NCI-H2107 treated with DMSO at 0.1 percent for 48 hours (cell line): ENCODE measurements at regions not wholly inside any gene's neighbourhood (a gene's known extent, or its start where the extent isn't known, plus 50 kb on each side); places are given as distances from the start of the nearest gene placed in this dataset.

ENCODE experiments used
- DNase-seq: peaks from one replicate; lab custom pipeline; 2025; ENCODE audit not compliant: unreplicated experiment; lab: John Stamatoyannopoulos, UW

DNA sequence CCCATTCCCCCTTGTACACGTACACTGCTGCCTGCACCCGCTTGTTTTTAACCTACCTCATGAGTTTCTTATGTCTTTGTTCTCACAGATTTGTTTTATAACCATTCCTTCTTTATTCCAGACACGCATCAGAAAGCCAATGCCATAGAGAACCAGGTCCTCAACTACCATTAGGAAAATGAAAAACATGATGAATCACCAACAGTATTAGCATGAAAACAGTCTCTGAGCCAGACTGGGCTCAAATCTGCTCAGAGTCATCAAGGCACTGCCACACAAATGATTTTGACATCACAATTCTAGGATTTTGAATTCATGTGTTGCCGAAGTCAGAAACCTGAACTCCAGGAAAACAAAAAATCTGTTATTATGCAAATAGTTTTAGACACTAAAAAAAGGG, 394.1 kb upstream of the GRIA1 start:
- no peak for DNase-seq

DNA sequence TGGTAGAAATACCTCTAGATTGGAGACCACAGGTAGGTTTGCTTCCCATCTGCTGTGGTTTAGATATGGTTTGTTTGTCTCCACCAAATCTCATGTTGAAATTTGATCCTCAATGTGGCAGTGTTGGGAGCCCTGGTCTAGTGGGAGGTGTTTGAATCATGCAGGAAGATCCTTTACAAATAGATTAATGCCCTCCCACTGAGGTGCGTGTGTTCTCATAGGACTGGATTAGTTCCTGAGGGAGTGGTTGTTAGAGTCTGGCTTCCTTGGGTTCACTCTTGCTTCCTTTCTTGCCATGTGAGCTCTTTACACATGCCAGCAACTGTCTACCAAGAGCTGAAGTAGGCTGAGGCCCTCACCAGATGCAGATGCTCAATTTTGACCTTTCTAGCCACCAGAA, 391.1 kb upstream of the GRIA1 start:
- peak; percentile 56 for DNase-seq

DNA sequence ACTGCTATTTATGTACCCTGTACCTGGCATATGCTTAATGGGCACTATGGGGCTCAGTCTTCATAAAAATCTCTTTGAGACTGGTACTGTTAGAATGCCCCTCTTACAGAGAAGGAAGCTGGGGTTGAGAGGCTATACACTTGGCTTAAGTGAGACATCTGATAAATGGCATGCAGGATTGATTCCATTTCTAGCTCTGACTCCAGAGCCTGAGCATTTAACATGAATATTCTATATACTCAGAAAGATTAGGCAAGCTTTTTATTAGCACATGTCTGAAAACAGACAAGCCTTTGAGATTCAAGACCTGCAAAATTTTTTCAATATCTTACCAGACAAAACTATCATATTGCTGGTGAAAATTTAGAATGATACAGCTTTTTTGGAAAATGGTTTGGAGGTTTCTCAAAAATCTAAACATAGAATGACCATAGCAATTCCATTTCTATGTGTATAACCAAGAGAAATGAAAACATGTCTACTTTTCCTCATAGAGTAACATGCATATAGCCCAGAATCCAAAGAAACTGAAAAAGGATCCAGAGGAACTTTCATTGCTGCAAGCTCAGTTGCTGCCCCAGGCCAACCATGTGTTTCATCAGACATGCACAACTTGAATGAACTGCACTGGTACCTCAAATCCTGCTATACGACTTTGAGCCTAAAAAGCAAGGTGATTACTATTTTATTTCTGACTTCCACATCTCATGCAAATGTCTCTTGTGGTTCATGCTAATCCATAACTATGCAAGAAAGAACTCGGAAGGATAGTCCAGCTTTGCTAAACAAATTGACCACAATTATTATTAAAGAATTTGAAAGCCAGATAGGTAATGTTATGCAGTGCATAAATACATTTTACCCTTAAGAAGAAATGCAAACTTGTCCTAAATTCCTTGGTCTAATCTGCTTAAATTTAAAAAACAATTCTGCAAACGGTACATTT, 389.0 kb upstream of the GRIA1 start:
- DNase-seq: no peak

DNA sequence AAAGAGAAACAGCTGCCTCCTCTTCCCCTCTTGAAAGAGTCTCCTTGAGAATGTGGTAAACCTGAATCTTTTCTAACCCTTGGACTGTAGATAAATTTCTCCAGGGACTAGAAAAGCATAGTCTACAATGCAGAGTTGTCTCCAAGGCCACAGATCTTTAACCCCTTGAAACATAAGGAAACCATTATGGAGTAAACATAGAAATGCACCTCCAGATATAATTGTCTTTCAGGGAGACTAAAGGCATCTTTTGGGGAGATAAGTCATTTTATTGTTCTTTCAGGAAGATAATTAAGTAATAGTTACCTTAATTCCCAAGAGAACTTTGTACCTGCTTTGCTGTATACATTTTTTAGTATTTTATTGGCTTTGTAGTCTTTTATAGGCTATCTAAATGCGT, 373.6 kb upstream of the GRIA1 start:
- no peak for DNase-seq

DNA sequence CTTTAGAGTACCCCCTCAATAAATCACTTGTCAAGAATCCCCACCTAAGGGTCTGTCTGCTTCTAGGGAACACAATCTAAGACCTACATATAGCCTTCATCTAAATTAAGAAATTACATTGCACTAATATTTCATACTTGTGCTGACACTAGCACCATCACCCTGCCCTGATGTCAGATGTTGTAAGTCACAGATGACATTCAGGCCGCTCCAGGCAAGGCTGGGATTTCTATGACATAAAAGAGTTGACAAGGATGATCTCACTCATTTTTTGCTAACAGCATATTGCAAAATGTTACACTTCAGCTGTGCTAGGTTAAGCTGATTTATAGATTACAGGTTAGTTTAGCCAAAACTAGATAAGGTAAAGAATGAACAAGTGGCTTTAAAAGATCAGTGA, 372.5 kb upstream of the GRIA1 start:
- DNase-seq: no peak

DNA sequence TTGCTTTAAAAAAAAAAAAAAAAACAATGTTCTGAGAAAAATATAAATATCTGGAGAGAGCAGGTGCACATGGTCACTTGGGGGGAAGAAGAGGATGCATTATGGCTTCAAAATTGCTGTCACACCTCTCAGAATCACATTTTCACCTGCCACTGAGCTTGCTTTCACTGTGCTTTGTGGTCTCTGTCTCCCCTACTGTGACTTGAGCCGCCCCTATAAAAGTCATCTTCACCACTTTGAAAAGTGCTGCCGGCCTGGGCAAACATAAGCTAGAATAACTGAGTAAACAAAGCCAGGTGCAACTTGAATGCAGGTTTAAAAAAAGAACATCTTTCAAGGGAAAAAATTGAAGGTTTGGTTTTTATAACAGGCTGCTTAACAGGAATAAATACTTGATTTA, 368.1 kb upstream of the GRIA1 start:
- DNase-seq: peak; percentile 99

DNA sequence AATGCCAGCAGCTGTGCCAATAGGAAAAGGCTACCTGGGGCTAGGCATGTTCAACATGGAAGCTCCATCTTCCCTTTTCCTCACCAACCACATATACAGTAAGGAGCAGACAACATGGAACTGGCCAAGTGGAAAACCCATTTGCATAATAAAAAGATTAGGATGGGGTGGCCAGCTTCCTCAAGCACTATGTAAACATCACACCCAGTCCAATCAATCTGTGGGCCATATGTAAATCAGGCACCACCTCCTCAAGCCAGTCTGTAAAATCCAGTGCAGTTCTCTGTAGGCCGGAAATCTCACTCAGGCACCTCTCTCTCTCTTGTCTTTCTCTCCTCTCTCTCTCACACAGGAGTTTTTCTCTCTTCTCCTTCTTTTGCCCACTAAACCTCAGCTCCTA, 360.2 kb upstream of the GRIA1 start:
- no peak for DNase-seq

DNA sequence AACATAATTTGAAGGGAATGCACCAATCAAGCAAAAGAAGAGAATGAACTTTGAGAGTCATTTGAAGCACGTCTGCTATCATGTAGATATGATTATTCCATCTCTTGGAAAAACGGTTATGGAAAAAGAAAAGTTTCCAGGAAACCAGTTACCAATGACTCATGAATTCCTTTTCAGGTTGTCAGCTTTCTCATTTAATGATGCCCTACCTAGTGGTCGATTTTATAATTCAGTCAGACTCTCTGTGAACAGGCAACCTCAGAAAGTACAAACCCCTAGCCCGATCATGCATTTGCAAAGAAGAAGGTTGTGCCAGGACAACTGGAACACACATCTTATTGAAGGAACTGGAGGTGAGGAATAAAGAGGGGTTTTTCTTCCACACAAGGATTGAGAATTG, 355.1 kb upstream of the GRIA1 start:
- no peak for DNase-seq

DNA sequence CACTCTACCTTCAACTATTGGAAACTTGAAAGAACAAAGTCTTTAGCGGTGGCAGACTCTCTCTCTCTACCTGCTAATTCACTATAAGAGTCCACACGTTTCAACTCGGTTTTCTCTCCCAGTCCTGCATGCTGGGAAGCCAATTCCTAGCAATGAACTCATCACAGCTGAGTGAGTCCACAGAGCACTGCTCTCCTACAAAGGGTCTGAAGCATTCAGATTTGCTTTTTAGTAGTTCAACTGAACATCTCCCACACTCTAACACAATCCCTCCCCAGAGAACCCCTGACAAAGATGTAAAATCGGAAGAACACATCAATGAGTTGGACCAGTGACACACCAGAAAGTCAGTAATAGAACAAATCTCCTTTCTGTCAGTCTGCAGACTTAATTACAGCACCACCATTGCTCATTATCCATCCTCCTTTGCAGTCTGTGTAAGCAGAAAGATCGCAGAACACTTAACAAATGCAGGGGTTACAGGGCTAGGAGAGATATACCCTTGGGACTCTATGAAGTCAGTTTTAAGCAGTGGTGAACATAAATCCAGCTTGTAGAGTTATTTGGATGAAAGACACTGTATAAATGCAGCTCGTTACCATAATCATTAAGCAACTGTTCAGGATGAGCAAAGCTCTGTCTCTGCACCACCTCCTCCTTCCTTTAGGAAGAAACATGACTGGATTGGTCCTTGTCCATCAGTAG, 353.4 kb upstream of the GRIA1 start:
- DNase-seq: no peak

DNA sequence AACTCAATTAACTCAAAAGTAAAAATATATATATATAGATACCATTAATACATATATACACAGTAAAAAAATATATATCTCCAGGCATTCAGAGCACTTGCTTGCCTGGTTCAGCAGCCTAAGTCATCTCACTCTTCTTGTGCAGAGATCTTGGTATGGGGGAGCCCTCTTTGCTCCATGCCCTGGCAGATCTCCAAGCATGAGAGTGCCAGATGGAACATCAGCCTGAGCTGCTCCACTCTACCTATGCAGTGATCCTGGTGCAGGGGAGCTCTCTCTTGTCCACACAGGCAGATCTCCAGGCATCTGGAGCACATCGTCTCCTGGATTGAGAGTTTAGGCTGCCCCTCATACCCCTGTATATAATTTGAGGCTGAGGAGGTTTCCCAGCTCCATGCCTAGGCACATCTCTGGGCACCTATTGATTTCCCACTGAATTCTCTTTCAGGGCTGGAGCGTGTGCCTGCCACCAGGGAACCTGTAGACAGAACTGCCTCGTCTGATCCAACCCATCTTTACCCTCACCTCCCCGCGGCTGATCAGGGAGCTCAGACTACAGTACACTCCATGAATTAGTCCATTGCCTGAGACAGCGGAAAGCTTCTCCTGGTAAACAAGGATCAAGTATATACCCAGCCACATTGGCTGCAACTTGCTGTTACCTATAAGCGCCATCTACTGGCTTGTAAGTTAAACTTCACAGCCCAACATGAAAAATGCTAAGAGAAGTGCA, 342.4 kb upstream of the GRIA1 start:
- peak; percentile 28 for DNase-seq

DNA sequence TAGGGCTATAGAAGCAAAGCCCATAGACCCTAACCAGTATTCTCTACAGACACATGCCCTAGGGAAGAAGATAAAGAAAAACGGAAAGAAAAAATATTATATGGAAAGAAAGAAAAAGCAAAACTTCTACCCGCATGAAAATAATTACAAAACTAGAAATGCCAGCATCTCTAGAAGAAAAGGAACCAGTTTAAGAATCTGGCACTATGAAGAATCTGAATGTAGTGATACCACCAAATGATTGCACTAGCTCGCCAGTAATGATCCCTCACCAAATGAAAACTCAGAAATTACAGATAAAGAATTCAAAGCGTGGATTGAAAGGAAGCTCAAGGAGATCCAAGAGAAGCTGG, 341.9 kb upstream of the GRIA1 start:
- DNase-seq: no peak

DNA sequence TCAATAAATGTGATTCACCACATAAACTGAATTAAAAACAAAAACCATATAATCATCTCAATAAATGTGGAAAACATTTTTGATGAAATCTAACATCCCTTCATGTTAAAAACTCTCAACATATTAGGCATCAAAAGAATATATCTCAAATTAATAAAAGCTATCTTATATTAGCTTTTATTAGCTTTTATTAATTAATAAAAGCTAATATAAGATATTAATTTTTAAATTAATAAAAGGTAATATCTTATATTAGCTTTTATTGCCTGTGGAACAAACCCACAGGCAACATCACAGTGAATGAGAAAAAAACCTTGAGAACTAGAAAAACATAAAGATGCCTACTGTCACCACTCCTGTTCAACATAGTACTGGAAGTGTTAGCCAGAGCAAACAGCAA, 338.9 kb upstream of the GRIA1 start:
- DNase-seq: no peak

DNA sequence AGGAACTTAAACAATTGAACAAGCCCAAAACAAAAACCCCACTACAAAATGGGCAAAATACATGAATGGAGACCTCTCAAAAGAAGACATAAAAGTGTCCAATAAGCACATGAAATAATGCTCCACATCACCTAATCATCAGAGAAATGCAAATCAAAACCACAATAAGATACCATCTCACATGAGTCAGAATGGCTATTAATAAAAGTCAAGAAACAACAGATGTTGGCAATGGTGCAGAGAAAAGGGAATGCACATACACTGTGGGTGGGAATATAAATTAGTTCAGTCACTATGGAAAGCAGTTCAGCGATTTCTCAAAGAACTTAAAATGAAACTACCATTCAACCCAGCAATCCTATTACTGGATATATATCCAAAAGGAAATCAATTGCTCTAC, 337.4 kb upstream of the GRIA1 start:
- no peak for DNase-seq

DNA sequence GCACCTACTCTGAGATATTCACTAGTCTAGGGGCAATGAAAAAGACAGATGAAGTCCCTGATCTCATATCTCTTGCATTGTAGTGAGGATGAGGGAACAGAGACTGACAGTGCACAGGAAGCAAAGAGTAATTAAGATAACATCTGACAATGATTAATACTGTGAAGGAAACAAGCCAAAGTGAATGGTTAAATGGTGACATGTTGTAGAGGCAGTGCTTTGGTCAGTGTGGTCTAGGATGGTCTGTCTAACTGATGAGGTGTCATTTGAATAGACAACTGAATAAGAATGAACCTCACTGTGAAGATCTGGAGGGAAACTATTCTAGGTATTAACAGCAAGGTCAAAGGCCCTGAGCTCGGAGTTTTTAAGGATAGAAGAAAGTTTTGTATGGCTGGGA, 333.3 kb upstream of the GRIA1 start:
- no peak for DNase-seq

DNA sequence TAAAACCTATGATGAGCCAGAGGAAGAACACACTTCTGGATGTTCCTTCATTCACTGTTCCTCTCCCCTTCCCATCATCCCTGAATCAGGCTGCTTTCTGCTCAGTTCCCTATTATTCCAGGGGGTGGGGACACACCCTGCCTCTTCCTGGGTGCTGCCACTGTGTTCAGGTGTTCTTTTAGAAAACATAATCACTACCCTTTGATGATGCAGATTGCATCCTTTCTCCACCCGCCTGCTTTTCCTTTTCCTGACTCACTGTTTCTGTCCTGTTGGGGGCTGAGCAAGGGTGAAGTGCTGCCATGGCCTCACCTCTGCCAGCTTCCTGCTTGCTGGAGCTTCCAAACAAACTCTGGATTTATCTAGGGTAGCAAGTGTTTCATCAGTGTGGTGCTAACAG, 331.9 kb upstream of the GRIA1 start:
- DNase-seq: no peak

DNA sequence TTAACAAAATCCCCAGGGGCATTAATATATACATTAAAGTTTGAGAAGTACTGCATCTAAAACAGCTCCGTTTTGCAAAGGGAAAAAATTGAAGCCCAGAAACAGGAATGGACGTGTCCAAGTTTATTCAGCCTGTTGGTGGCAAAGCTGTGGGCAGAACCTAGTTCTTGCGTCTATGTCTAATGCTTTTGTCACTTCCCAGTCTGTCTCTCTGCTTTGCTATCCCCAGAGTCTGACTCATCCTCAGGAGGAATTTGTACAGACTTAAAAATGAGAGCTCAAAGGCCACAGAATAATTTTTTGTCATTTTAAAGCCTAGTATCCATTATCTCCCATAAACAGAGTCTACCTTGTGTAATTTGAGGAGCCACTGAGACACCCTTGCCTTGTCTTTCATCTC, 330.9 kb upstream of the GRIA1 start:
- no peak for DNase-seq

DNA sequence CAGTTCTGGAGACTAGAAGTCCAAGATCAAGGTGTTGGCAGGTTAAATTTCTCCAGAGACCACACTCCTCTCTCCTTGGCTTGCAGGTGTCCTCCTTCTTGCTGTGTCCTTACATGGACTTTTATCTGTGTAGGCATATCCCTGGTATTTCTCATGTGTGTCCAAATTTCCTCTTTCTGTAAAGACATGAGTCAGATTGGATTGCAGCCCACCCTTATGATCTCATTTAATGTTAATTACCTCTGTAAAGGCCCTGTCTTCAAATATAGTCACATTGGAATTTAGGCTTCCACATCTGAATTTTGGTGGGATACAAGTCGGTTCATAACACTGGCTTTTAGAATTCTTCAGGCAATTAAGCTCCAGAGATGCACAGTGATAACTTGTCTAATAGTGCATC, 322.2 kb upstream of the GRIA1 start:
- DNase-seq: no peak

DNA sequence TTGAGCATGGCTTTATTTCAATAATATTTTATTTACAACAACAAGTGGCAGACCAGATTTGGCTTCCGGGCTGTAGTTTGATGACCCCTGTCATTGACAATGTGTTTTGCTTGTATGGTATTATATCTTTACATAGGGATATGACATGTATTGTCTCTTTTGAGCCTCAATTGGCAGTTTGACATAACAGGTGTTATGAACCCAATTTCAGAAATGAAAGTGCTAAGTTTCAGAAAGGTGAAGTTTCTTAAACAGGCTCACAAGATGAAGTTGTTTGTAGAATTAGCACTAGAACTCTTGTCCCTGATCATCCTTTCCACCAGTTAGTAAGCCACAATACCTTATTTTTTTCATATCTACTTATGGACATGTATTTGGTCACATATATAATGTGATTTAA, 303.0 kb upstream of the GRIA1 start:
- no peak for DNase-seq

DNA sequence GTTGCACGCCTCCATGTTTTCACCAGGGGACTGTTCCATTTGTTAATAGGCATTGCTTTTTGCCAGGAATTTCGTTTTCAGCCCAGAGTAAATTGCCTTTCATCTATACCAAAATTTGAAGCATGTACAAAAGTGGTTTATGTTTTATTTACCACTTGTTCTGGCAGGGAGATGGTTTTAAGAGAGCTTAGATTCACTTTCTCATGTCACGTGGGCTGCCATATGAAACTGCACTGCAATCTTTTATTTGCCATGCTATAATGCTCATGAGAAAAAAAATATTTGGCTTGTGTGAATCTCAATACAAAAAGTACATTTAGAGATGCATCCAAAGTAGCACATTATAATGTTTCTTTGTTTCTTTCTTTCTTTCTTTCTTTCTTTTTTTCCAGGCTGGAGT, 284.1 kb upstream of the GRIA1 start:
- no peak for DNase-seq

DNA sequence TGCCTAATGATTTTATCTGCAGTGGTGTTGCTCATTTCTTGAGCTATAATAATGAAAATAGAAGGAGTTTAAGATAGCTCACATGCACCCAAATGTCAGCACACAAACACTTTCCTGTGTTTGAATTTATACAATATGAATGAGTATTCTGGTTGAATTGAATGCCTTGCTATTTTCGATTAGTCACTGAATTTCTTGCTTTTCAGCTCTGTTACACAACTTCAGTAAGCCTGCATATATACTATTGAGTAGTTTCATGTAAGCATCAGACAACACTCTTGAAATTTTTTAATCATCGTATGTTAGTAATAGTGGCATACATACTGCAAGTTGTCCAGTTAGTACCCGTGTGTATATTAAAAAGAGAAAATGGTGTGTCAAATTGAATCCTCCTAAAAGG, 281.5 kb upstream of the GRIA1 start:
- DNase-seq: no peak

DNA sequence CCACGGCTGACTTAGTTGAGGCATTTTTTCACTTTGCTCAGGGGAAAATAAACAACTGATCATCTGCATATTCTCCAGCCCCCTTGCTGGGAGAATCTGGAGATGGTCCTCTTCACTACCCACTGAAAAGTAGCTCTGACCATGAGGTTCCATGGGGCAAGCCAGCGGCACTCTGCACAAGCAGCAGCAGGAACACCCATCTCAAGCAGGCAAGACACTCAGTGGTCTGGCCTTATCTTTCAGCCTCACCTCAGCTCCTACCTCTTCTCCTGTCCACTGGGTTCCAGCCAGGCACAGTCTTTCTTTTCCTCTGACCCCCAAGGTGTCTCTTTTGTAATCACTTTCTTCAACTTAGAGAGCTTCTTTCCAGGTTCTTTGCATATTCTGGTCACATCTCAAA, 280.8 kb upstream of the GRIA1 start:
- no peak for DNase-seq

DNA sequence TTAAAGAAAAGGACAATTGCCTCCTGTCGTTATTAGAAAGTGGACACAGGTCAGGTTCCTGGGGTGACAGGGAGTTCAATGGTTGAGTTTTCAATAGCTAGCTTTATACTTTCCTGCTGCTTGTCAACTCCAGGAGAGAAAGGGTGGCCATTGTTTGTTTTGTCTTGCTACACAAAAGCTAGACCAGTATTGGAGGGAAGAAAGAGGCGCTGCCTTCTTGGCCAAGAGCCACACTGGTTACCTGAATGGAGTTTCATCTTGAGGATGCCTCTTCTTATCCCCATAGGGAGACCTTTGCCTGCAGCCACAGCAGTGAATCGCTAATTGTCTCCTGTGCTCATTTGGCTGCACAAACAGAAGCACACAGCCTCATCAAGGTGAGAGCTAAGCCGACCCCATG, 279.4 kb upstream of the GRIA1 start:
- no peak for DNase-seq
